Mucosa of gallbladder (tissue), 1 donor: ENCODE measurements at regions not wholly inside any gene's neighbourhood (a gene's known extent, or its start where the extent isn't known, plus 50 kb on each side); places are given as distances from the start of the nearest gene placed in this dataset.

Experiments
- DNase-seq: peaks from one replicate; pipeline ENCODE4 v3.0.0-alpha.2; 2020; ENCODE audit warnings: low spot score
- donor health status: DM: no; HTN: no; CAD: no.

- no peak for DNase-seq
Measured at GRCh38 chr6:22059126-22059525, 237.7 kb downstream of the PRL start.

GRCh38 chr6:22059946-22060345 lies 236.9 kb downstream of the PRL start:
- DNase-seq: no peak

GRCh38 chr6:22062807-22063408 lies 233.9 kb downstream of the PRL start:
- DNase-seq: no peak

GRCh38 chr6:22064558-22064957 lies 232.3 kb downstream of the PRL start:
- DNase-seq: no peak

- no peak for DNase-seq
Measured at GRCh38 chr6:22067122-22067521, 229.7 kb downstream of the PRL start.

- DNase-seq: no peak
Measured at GRCh38 chr6:22067671-22068070, 229.2 kb downstream of the PRL start.

GRCh38 chr6:22068561-22069305 lies 228.1 kb downstream of the PRL start:
- no peak for DNase-seq

GRCh38 chr6:22069306-22069800 lies 227.5 kb downstream of the PRL start:
- DNase-seq: no peak

GRCh38 chr6:22071270-22072041 lies 225.4 kb downstream of the PRL start:
- peak; percentile 40 for DNase-seq

GRCh38 chr6:22072949-22073348 lies 223.9 kb downstream of the PRL start:
- no peak for DNase-seq

- no peak for DNase-seq
Measured at GRCh38 chr6:22073516-22074198, 223.2 kb downstream of the PRL start.

- DNase-seq: no peak
Measured at GRCh38 chr6:22078288-22078687, 218.5 kb downstream of the PRL start.

- DNase-seq: no peak
Measured at GRCh38 chr6:22078802-22079545, 217.9 kb downstream of the PRL start.

GRCh38 chr6:22079783-22080182 lies 217.1 kb downstream of the PRL start:
- DNase-seq: no peak

- no peak for DNase-seq
Measured at GRCh38 chr6:22081709-22082108, 215.1 kb downstream of the PRL start.

- no peak for DNase-seq
Measured at GRCh38 chr6:22082218-22082617, 214.6 kb downstream of the PRL start.

- DNase-seq: no peak
Measured at GRCh38 chr6:22083119-22083518, 213.7 kb downstream of the PRL start.

- no peak for DNase-seq
Measured at GRCh38 chr6:22087960-22088706, 208.7 kb downstream of the PRL start.

GRCh38 chr6:22091424-22091948 lies 205.3 kb downstream of the PRL start:
- no peak for DNase-seq

GRCh38 chr6:22095836-22096235 lies 201.0 kb downstream of the PRL start:
- no peak for DNase-seq
